Effector memory CD8-positive, alpha-beta T cell (primary cell): ENCODE measurements at regions not wholly inside any gene's neighbourhood (a gene's known extent, or its start where the extent isn't known, plus 50 kb on each side); places are given as distances from the start of the nearest gene placed in this dataset.

Experiments
- ATAC-seq: fragments of 150-1000 bp; cut with Tn5 transposase; replicated peaks from 2 replicates; pipeline ENCODE4 v1.10.0; 2021; ENCODE audit warnings: mild to moderate bottlenecking, moderate library complexity
- DNase-seq, 3 experiments: peaks; one replicate each; pipeline ENCODE4 v3.0.0; 2021
- H3K27ac Mint-ChIP-seq, 2 donors: one replicate each; pipeline ENCODE4 v1.8.0; 2022; ENCODE audit warnings: mild to moderate bottlenecking in 2 of 2, mixed read lengths in 2 of 2, moderate library complexity in 2 of 2
- H3K27me3 Mint-ChIP-seq, 2 donors: one replicate each; pipeline ENCODE4 v1.8.0; 2022; ENCODE audit warnings: mixed read lengths in 2 of 2
- H3K36me3 Mint-ChIP-seq: one replicate; pipeline ENCODE4 v1.8.0; 2022; ENCODE audit warnings: mild to moderate bottlenecking, moderate library complexity, mixed read lengths; ENCODE audit not compliant: insufficient read depth
- H3K4me1 Mint-ChIP-seq, 2 donors: one replicate each; pipeline ENCODE4 v1.8.0; 2022; ENCODE audit warnings: low read depth in 2 of 2, mixed read lengths in 2 of 2
- H3K4me3 Mint-ChIP-seq, 2 donors: one replicate each; pipeline ENCODE4 v1.8.0; 2022; ENCODE audit warnings: mild to moderate bottlenecking in 2 of 2, mixed read lengths in 2 of 2, moderate library complexity in 2 of 2
- H3K9me3 Mint-ChIP-seq, 2 donors: one replicate each; pipeline ENCODE4 v1.8.0; 2022; ENCODE audit warnings: mixed read lengths in 2 of 2

- ATAC-seq (no peak), DNase-seq (no peak)
- Mint-ChIP-seq H3K36me3 (no peaks in the 10 kb centered on the region), H3K4me3 (no peak overlapping the region), H3K9me3 (peaks cover 0 to 11% of the 10 kb centered on the region in 2 donors), H3K27me3 (no peaks in the 10 kb centered on the region), H3K27ac (no peak overlapping the region), H3K4me1 (no peaks in the 10 kb centered on the region)
These were observed 152.0 kb upstream of the SLC10A2 start for GRCh38 chr13:103218253-103218652.

- DNase-seq (no peak), ATAC-seq (no peak)
- no peak overlapping the region for H3K4me3 Mint-ChIP-seq
- H3K9me3 Mint-ChIP-seq: peaks cover 0 to 5% of the 10 kb centered on the region in 2 donors
- H3K27ac Mint-ChIP-seq: no peak overlapping the region
- no peaks in the 10 kb centered on the region for H3K36me3 Mint-ChIP-seq
- H3K4me1 Mint-ChIP-seq: no peaks in the 10 kb centered on the region
- no peaks in the 10 kb centered on the region for H3K27me3 Mint-ChIP-seq
These were observed 146.9 kb upstream of the SLC10A2 start for GRCh38 chr13:103213152-103213551.

GRCh38 chr13:103210348-103210747, 144.1 kb upstream of the SLC10A2 start:
- H3K9me3 Mint-ChIP-seq: peaks cover 0 to 2% of the 10 kb centered on the region in 2 donors
- no peak overlapping the region for H3K27ac Mint-ChIP-seq
- DNase-seq: no peak
- no peaks in the 10 kb centered on the region for H3K27me3 Mint-ChIP-seq
- no peaks in the 10 kb centered on the region for H3K36me3 Mint-ChIP-seq
- no peaks in the 10 kb centered on the region for H3K4me1 Mint-ChIP-seq
- no peak overlapping the region for H3K4me3 Mint-ChIP-seq
- no peak for ATAC-seq

GRCh38 chr13:103203735-103204330, 137.6 kb upstream of the SLC10A2 start:
- Mint-ChIP-seq H3K27ac (no peak overlapping the region), H3K27me3 (no peaks in the 10 kb centered on the region), H3K4me1 (no peaks in the 10 kb centered on the region), H3K4me3 (no peak overlapping the region), H3K36me3 (no peaks in the 10 kb centered on the region), H3K9me3 (peaks cover 0 to 8% of the 10 kb centered on the region in 2 donors)
- ATAC-seq (no peak), DNase-seq (no peak)

GRCh38 chr13:103200118-103200885, 134.1 kb upstream of the SLC10A2 start:
- no peaks in the 10 kb centered on the region for H3K27me3 Mint-ChIP-seq

GRCh38 chr13:103199380-103200088, 133.3 kb upstream of the SLC10A2 start:
- ATAC-seq: no peak
- Mint-ChIP-seq H3K9me3 (peaks cover 0 to 6% of the 10 kb centered on the region in 2 donors), H3K36me3 (no peaks in the 10 kb centered on the region), H3K4me3 (no peak overlapping the region), H3K27ac (no peak overlapping the region), H3K27me3 (no peaks in the 10 kb centered on the region), H3K4me1 (no peaks in the 10 kb centered on the region)
- DNase-seq: no peak

More at GRCh38 chr13:103200118-103200885, 134.1 kb upstream of the SLC10A2 start:
- Mint-ChIP-seq H3K9me3 (peaks cover 0 to 6% of the 10 kb centered on the region in 2 donors), H3K4me1 (no peaks in the 10 kb centered on the region), H3K27ac (no peak overlapping the region), H3K36me3 (no peaks in the 10 kb centered on the region), H3K4me3 (no peak overlapping the region)
- no peak for ATAC-seq
- DNase-seq: no peak

GRCh38 chr13:103196356-103196755, 130.1 kb upstream of the SLC10A2 start:
- peaks cover 0 to 3% of the 10 kb centered on the region in 2 donors for H3K9me3 Mint-ChIP-seq
- DNase-seq (no peak), ATAC-seq (no peak)
- no peaks in the 10 kb centered on the region for H3K36me3 Mint-ChIP-seq
- no peaks in the 10 kb centered on the region for H3K4me1 Mint-ChIP-seq
- no peaks in the 10 kb centered on the region for H3K27me3 Mint-ChIP-seq
- no peak overlapping the region for H3K27ac Mint-ChIP-seq
- no peak overlapping the region for H3K4me3 Mint-ChIP-seq

GRCh38 chr13:103195762-103196161, 129.5 kb upstream of the SLC10A2 start:
- no peaks in the 10 kb centered on the region for H3K27me3 Mint-ChIP-seq
- peaks cover 0 to 3% of the 10 kb centered on the region in 2 donors for H3K9me3 Mint-ChIP-seq
- H3K4me1 Mint-ChIP-seq: no peaks in the 10 kb centered on the region
- no peaks in the 10 kb centered on the region for H3K36me3 Mint-ChIP-seq
- ATAC-seq: no peak
- H3K4me3 Mint-ChIP-seq: no peak overlapping the region
- H3K27ac Mint-ChIP-seq: no peak overlapping the region
- DNase-seq: no peak

GRCh38 chr13:103194871-103195270, 128.7 kb upstream of the SLC10A2 start:
- no peak for DNase-seq
- H3K27ac Mint-ChIP-seq: no peak overlapping the region
- no peaks in the 10 kb centered on the region for H3K4me1 Mint-ChIP-seq
- no peaks in the 10 kb centered on the region for H3K36me3 Mint-ChIP-seq
- H3K9me3 Mint-ChIP-seq: peaks cover 0 to 3% of the 10 kb centered on the region in 2 donors
- no peaks in the 10 kb centered on the region for H3K27me3 Mint-ChIP-seq
- no peak overlapping the region for H3K4me3 Mint-ChIP-seq
- ATAC-seq: no peak

GRCh38 chr13:103192511-103193135, 126.4 kb upstream of the SLC10A2 start:
- no peak overlapping the region for H3K27ac Mint-ChIP-seq
- ATAC-seq: no peak

GRCh38 chr13:103190841-103191240, 124.6 kb upstream of the SLC10A2 start:
- no peaks in the 10 kb centered on the region for H3K9me3 Mint-ChIP-seq
- no peaks in the 10 kb centered on the region for H3K4me1 Mint-ChIP-seq
- no peaks in the 10 kb centered on the region for H3K27me3 Mint-ChIP-seq
- no peak overlapping the region for H3K4me3 Mint-ChIP-seq
- no peak overlapping the region for H3K27ac Mint-ChIP-seq
- ATAC-seq: no peak
- no peak for DNase-seq
- H3K36me3 Mint-ChIP-seq: no peaks in the 10 kb centered on the region

More at GRCh38 chr13:103192511-103193135, 126.4 kb upstream of the SLC10A2 start:
- no peak for DNase-seq
- Mint-ChIP-seq H3K4me3 (no peak overlapping the region), H3K9me3 (no peaks in the 10 kb centered on the region), H3K27me3 (no peaks in the 10 kb centered on the region), H3K36me3 (no peaks in the 10 kb centered on the region), H3K4me1 (no peaks in the 10 kb centered on the region)

- Mint-ChIP-seq H3K27ac (no peak overlapping the region), H3K27me3 (no peaks in the 10 kb centered on the region), H3K36me3 (no peaks in the 10 kb centered on the region), H3K4me1 (no peaks in the 10 kb centered on the region), H3K4me3 (no peak overlapping the region), H3K9me3 (no peaks in the 10 kb centered on the region)
- DNase-seq (no peak), ATAC-seq (no peak)
These were observed 122.6 kb upstream of the SLC10A2 start for GRCh38 chr13:103188713-103189326.

GRCh38 chr13:103187721-103188156, 121.5 kb upstream of the SLC10A2 start:
- H3K9me3 Mint-ChIP-seq: no peaks in the 10 kb centered on the region
- no peak overlapping the region for H3K4me3 Mint-ChIP-seq
- no peak overlapping the region for H3K27ac Mint-ChIP-seq
- no peaks in the 10 kb centered on the region for H3K36me3 Mint-ChIP-seq
- DNase-seq (no peak), ATAC-seq (no peak)
- no peaks in the 10 kb centered on the region for H3K4me1 Mint-ChIP-seq
- no peaks in the 10 kb centered on the region for H3K27me3 Mint-ChIP-seq
